ENCODE measurements at regions not wholly inside any gene's neighbourhood (a gene's known extent, or its start where the extent isn't known, plus 50 kb on each side); places are given as distances from the start of the nearest gene placed in this dataset.

DNA sequence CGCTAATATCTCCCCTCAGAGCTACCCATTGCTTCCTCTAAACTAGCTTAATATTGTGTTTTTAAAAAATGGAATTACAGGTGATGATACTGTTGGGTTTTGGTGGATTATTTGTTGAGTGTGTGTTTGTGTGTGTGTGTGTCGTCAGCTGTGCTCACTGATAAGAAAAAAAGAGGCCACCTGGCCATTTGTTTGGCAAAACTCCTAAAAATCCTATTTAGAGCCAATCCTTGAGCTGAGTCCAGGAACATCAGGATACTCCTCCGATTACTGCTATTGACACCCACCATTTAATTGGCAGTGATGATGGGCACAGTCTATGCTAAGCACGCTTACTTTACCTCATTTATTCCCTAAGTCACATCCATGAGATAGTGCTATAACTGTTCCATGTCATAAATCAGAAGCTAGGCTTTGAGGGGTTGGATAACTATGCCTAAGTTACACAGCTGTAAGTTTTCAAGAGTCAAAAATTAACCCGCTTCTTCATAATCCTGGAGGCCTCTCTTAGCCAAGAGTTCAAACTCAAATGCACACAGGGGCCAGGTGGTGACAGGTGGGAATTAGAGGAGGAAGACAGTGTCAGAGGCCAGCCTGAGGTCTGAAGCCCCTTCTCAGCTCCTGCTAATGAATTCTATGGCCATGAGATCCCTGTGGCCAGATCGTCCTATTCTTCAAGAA, 1026.6 kb upstream of the TMEM132C start:
- Histone ChIP-seq H2AFZ (ENCODE audit: low read length) (no peak overlapping the region), H3K27me3 (replicated peaks in 1 of 4; ENCODE audit: control insufficient read depth in 3 of 4, extremely low read depth in 1 of 4, insufficient read depth in 3 of 4, low read length in 3 of 4) (no peaks in the 10 kb centered on the region), H3K9ac (replicated peaks in 1 of 4; ENCODE audit: extremely low read depth in 1 of 4, low read depth in 3 of 4, low read length in 3 of 4) (no peak overlapping the region), H3K23ac (ENCODE audit: insufficient read length) (no peak overlapping the region), H2AK5ac (ENCODE audit: low read depth, low read length) (no peak overlapping the region), H2BK20ac (ENCODE audit: low read length) (no peak overlapping the region), H4K91ac (replicated peaks; ENCODE audit: insufficient read length, low read length) (no peak overlapping the region), H2BK120ac (replicated peaks; ENCODE audit: low read depth, low read length) (no peak overlapping the region), H3K27ac (ENCODE audit: low read depth, low read length) (no peak overlapping the region), H3K18ac (ENCODE audit: extremely low read depth, low read length) (no peak overlapping the region), H3K14ac (ENCODE audit: insufficient read length) (no peak overlapping the region), H3K79me1 (ENCODE audit: low read depth, low read length) (no peaks in the 10 kb centered on the region), H3K4ac (replicated peaks; ENCODE audit: insufficient read length, low read depth, low read length) (no peak overlapping the region), H4K20me1 (replicated peaks in 1 of 2; ENCODE audit: control insufficient read depth in 1 of 2, insufficient read depth in 2 of 2, low read length in 2 of 2) (peaks cover 0 to 3% of the 10 kb centered on the region in 2 experiments), H4K8ac (ENCODE audit: extremely low read depth, insufficient read depth, low read length) (no peak overlapping the region), H3K23me2 (ENCODE audit: low read depth, low read length) (peaks cover 9% of the 10 kb centered on the region), H4K5ac (ENCODE audit: insufficient read length, low read depth, low read length) (no peak overlapping the region), H3K4me3 (ENCODE audit: extremely low read depth in 1 of 4, insufficient read depth in 2 of 4, low read depth in 3 of 4, low read length in 4 of 4) (no peak overlapping the region), H3K36me3 (ENCODE audit: control insufficient read depth in 2 of 4, insufficient read depth in 4 of 4, low read length in 3 of 4) (no peaks in the 10 kb centered on the region), H2BK12ac (ENCODE audit: low read depth, low read length) (no peak overlapping the region), H3K4me2 (ENCODE audit: insufficient read depth in 1 of 2, low read depth in 2 of 2, low read length in 2 of 2) (no peak overlapping the region), H3K56ac (replicated peaks; ENCODE audit: insufficient read length, low read depth, low read length) (no peak overlapping the region), H3K79me2 (ENCODE audit: control insufficient read depth in 1 of 2, insufficient read depth in 2 of 2, low read length in 2 of 2) (no peaks in the 10 kb centered on the region), H2BK5ac (ENCODE audit: low read depth, low read length) (no peak overlapping the region), H2BK15ac (ENCODE audit: low read length) (no peak overlapping the region), H3K4me1 (replicated peaks in 1 of 4; ENCODE audit: control insufficient read depth in 3 of 4, insufficient read depth in 4 of 4, low read length in 3 of 4) (peaks cover 0 to 3% (median 1%) of the 10 kb centered on the region in 4 experiments; a peak in 4 of 7 replicates), H3K9me3 (ENCODE audit: insufficient read depth in 2 of 2, low read depth in 1 of 2, low read length in 1 of 2) (no peaks in the 10 kb centered on the region)
- DNase-seq (ENCODE audit: low read depth in 1 of 2, low spot score in 2 of 2) (no peak), FAIRE-seq (no peak)
- TF ChIP-seq POU5F1 (IDR thresholded peaks at IDR 0.05; ENCODE audit: low read depth, low read length), result no peak
- TF ChIP-seq JUND (IDR thresholded peaks at IDR 0.05; ENCODE audit: low read length), result no peak
- no peak for TF ChIP-seq SUZ12 (IDR thresholded peaks at IDR 0.05; ENCODE audit: low read length)
- TF ChIP-seq, protein P1, sequence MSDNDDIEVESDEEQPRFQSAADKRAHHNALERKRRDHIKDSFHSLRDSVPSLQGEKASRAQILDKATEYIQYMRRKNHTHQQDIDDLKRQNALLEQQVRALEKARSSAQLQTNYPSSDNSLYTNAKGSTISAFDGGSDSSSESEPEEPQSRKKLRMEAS (IDR thresholded peaks at IDR 0.05), result no peak
- TF ChIP-seq BACH1 (IDR thresholded peaks at IDR 0.05; ENCODE audit: low read length), result no peak
- WGBS, 2 experiments (ENCODE audit: extremely low coverage in 1 of 2, insufficient coverage in 1 of 2, insufficient read length in 1 of 2, insufficient replicate concordance in 2 of 2, low coverage in 1 of 2, low lambda C conversion rate in 2 of 2, missing lambda C conversion rate in 1 of 2), result 91% methylated on average over 6 of the region's 6 CpGs; no CpG with 5 or more reads in 1 of the 2 experiments
- ChIA-PET CTCF (ENCODE audit: partially characterized antibody) (interaction anchor here (0.9 to 2.0 kb wide), 5 partner anchors 18 to 215 kb away, joined by 3 to 7 read pairs (median 5); no protein-coding TSS in a partner anchor), POLR2A (ENCODE audit: partially characterized antibody) (no interaction called here)
